ENCODE measurements at regions not wholly inside any gene's neighbourhood (a gene's known extent, or its start where the extent isn't known, plus 50 kb on each side); places are given as distances from the start of the nearest gene placed in this dataset.

DNA sequence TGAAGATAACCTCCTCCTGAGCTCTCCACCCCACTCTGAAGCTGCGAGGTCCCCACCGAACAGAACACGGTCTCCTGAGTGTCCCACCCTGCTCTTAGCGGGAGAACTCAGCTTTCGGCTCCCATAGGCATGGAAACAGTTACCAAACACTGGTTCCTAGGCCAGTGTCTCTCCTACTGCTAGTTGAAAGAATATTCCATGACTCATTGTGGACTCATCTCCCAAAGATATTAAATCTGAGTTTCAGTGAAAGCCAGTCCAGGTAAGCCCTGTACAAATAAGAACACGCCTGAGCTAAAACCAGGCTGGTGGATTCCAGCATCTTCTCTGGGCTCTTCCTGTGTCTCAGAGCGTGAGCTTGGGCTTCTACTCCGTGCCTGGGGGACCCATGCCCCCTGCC lies 107.5 kb upstream of the CLDN14 start:
- TF ChIP-seq, protein P1, sequence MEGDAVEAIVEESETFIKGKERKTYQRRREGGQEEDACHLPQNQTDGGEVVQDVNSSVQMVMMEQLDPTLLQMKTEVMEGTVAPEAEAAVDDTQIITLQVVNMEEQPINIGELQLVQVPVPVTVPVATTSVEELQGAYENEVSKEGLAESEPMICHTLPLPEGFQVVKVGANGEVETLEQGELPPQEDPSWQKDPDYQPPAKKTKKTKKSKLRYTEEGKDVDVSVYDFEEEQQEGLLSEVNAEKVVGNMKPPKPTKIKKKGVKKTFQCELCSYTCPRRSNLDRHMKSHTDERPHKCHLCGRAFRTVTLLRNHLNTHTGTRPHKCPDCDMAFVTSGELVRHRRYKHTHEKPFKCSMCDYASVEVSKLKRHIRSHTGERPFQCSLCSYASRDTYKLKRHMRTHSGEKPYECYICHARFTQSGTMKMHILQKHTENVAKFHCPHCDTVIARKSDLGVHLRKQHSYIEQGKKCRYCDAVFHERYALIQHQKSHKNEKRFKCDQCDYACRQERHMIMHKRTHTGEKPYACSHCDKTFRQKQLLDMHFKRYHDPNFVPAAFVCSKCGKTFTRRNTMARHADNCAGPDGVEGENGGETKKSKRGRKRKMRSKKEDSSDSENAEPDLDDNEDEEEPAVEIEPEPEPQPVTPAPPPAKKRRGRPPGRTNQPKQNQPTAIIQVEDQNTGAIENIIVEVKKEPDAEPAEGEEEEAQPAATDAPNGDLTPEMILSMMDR (optimal IDR thresholded peaks at IDR 0.05 in 1 of 3, IDR thresholded peaks at IDR 0.05 in 1 of 3, conservative IDR thresholded peaks at IDR 0.05 in 1 of 3; ENCODE audit: extremely low read depth in 1 of 3, insufficient read depth in 2 of 3, low read length in 3 of 3): no peak
- TF ChIP-seq EZH2 (IDR thresholded peaks at IDR 0.05; ENCODE audit: low read length): no peak

All from keratinocyte (primary cell).